ENCODE measurements at regions not wholly inside any gene's neighbourhood (a gene's known extent, or its start where the extent isn't known, plus 50 kb on each side); places are given as distances from the start of the nearest gene placed in this dataset.

DNA sequence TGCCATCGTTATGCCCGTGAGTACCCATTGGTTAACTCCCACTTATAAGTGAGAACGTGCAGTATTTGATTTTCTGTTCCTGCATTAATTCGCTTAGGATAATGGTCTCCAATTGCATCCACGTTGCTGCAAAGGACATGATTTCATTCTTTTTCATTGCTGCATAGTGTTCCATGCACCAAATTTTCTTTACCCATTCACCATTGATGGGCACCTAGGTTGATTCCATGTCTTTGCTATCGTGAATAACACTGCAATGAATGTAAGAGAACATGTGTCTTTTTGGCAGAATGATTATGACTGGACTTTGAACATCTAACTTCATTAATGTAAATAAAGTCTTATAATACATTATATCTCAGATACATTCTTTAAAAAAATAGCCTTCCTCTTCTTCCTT lies 169.6 kb upstream of the CDIN1 start:
- TF ChIP-seq POLR2AphosphoS5 (IDR thresholded peaks at IDR 0.05) (no peak), EP300 (IDR thresholded peaks at IDR 0.05) (no peak), POLR2A (IDR thresholded peaks at IDR 0.05) (no peak)
- TF ChIP-seq, protein P1, sequence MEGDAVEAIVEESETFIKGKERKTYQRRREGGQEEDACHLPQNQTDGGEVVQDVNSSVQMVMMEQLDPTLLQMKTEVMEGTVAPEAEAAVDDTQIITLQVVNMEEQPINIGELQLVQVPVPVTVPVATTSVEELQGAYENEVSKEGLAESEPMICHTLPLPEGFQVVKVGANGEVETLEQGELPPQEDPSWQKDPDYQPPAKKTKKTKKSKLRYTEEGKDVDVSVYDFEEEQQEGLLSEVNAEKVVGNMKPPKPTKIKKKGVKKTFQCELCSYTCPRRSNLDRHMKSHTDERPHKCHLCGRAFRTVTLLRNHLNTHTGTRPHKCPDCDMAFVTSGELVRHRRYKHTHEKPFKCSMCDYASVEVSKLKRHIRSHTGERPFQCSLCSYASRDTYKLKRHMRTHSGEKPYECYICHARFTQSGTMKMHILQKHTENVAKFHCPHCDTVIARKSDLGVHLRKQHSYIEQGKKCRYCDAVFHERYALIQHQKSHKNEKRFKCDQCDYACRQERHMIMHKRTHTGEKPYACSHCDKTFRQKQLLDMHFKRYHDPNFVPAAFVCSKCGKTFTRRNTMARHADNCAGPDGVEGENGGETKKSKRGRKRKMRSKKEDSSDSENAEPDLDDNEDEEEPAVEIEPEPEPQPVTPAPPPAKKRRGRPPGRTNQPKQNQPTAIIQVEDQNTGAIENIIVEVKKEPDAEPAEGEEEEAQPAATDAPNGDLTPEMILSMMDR (IDR thresholded peaks at IDR 0.05) = no peak
- intact Hi-C loops (cut with DNase I; ENCODE audit: low total_unique reads) = no loop called here
- Histone ChIP-seq H3K4me1 (no peaks in the 10 kb centered on the region), H3K36me3 (no peaks in the 10 kb centered on the region), H3K27me3 (no peaks in the 10 kb centered on the region), H3K27ac (no peak overlapping the region), H3K4me3 (no peak overlapping the region), H3K9me3 (no peaks in the 10 kb centered on the region)
- 85 to 93% (median 88%) methylated on average over 6 of the region's 6 CpGs for WGBS, 5 donors
- DNase-seq = no peak

DNA sequence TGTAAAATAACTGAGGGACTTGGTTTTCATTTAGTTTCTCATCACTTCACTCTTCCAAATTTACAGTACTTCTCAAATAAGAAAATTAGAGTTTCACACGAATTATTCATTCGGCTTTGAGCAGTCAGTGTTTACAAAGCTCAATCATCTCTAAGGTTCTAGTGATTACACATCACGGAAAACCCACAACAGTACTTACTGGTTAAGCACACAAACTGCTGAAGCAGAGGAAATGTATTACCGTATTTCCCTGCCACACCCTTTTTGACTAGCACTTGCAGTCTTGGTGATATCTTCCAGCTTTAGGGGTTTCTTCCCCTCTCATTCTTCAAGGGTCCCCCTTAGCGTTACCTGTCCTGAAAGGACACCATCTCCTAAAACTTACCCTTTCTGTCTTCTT lies 164.8 kb upstream of the CDIN1 start:
- 39 to 63% (median 51%) methylated on average over 5 of the region's 5 CpGs for WGBS, 5 donors
- TF ChIP-seq EP300 (IDR thresholded peaks at IDR 0.05) (no peak), POLR2AphosphoS5 (IDR thresholded peaks at IDR 0.05) (no peak), POLR2A (IDR thresholded peaks at IDR 0.05) (no peak)
- TF ChIP-seq, protein P1 (IDR thresholded peaks at IDR 0.05) = no peak

DNA sequence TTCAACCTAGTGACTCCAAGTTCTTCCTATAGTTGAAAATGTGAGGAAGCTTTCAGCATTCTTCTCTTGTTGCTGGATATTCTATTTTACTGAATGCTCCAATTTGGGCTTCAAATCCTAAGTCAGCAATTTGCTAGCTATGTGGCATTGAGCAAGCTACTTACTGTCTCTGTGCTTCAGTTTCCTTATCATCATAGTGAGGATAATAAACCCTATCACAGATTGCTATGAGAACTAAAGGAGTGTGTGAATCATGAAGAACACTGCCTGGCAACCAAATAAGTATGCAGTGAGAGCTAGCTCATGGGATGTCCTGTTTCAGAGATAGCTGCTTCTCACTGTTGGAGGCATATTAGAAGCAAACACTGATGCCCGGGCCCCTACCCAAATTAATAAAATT lies 163.8 kb upstream of the CDIN1 start:
- no peak overlapping the region for H3K4me3 ChIP-seq
- WGBS, 5 donors = 74 to 93% (median 87%) methylated on average over 1 of the region's 1 CpG
- H3K27ac ChIP-seq = no peak overlapping the region
- intact Hi-C loops (cut with DNase I; ENCODE audit: low total_unique reads) = no loop called here
- H3K9me3 ChIP-seq = peaks cover 0 to 5% (median 0%) of the 10 kb centered on the region in 4 donors
- H3K4me1 ChIP-seq = no peaks in the 10 kb centered on the region
- no peaks in the 10 kb centered on the region for H3K27me3 ChIP-seq
- H3K36me3 ChIP-seq = no peaks in the 10 kb centered on the region
- no peak for TF ChIP-seq EP300 (IDR thresholded peaks at IDR 0.05)
- TF ChIP-seq, protein P1 (IDR thresholded peaks at IDR 0.05) = no peak
- no peak for TF ChIP-seq POLR2AphosphoS5 (IDR thresholded peaks at IDR 0.05)
- no peak for TF ChIP-seq POLR2A (IDR thresholded peaks at IDR 0.05)
- no peak for DNase-seq

More for the DNA sequence above, 164.8 kb upstream of the CDIN1 start:
- no peaks in the 10 kb centered on the region for H3K9me3 ChIP-seq
- no peaks in the 10 kb centered on the region for H3K27me3 ChIP-seq
- H3K27ac ChIP-seq = no peak overlapping the region
- H3K4me1 ChIP-seq = no peaks in the 10 kb centered on the region
- intact Hi-C loops (cut with DNase I; ENCODE audit: low total_unique reads) = no loop called here
- no peak overlapping the region for H3K4me3 ChIP-seq
- no peaks in the 10 kb centered on the region for H3K36me3 ChIP-seq
- DNase-seq = no peak

DNA sequence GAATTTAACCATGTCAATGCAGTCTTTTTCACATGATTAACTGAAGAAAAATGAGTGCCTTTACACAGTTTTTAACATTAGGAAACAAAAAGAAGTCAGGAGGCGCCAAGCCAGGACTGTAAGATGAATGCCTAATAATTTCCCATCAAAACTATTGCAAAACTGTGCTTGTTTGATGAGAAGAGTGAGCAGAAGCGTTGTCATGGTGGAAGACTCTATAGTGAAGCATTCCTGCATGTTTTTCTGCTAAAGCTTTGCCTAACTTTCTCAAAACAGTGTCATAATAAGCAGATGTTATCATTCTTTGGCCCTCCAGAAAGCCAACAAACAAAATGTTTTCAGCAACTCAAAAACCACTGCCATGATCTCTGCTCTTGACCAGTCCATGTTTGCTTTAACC lies 156.8 kb upstream of the CDIN1 start:
- H3K9me3 ChIP-seq = peaks cover 0 to 13% (median 0%) of the 10 kb centered on the region in 4 donors
- no peaks in the 10 kb centered on the region for H3K27me3 ChIP-seq
- intact Hi-C loops (cut with DNase I; ENCODE audit: low total_unique reads) = no loop called here
- no peaks in the 10 kb centered on the region for H3K36me3 ChIP-seq
- TF ChIP-seq POLR2AphosphoS5 (IDR thresholded peaks at IDR 0.05) (no peak), EP300 (IDR thresholded peaks at IDR 0.05) (no peak), POLR2A (IDR thresholded peaks at IDR 0.05) (no peak)
- TF ChIP-seq, protein P1 (IDR thresholded peaks at IDR 0.05) = no peak
- H3K4me3 ChIP-seq = no peak overlapping the region
- WGBS, 5 donors = 69 to 83% (median 78%) methylated on average over 2 of the region's 2 CpGs
- DNase-seq = no peak
- no peak overlapping the region for H3K27ac ChIP-seq
- H3K4me1 ChIP-seq = no peaks in the 10 kb centered on the region
